ENCODE measurements at regions not wholly inside any gene's neighbourhood (a gene's known extent, or its start where the extent isn't known, plus 50 kb on each side); places are given as distances from the start of the nearest gene placed in this dataset.
"Not testable (repeated sequence)": the region's sequence is repeated elsewhere in the genome, so short reads cannot be mapped to it uniquely, and the experiment has no call there.

DNA sequence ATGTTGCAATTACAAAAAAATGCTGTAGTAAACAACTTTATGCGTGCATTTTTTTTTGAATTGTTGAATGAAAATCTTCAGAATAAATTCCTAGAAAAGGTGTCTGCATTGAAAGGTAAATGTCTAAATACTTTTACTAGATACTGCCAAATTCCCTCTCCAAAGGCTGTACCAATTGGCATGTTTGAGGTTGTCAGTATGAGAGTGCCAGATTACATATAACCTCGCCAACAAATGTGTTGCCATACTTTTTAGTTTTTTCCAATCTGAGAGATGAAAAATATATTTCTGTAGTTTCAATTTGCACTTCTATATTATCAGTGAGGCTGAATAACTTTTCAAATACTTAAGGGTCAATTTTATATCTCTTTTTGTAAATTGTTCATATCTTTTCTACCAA lies 261.5 kb upstream of the TARS1 start:
- intact Hi-C loops (cut with DNase I): no loop called here
- no peak for DNase-seq

DNA sequence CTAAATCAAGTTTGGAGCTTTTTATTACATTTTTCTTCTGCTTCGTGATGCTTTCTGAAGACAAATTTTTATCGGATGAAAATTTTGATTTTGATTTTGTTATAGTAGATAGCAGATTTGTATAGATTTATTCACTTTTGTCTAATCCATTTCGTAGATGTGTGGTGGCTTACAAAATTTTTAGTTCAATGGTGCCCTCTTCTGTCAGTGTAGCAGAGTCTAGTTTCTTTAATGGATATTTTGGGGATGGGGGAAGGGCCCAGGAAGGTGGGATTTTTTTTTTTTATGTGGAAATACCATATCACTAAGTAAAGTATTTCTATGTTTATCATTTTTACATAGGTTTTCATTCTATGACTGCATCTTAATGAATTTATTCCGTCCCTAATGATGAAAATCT lies 259.9 kb upstream of the TARS1 start:
- DNase-seq: no peak
- intact Hi-C loops (cut with DNase I): no loop called here

- no peak for DNase-seq
- intact Hi-C loops (cut with DNase I): no loop called here
Measured at GRCh38 chr5:33182986-33183385, 257.8 kb upstream of the TARS1 start.

DNA sequence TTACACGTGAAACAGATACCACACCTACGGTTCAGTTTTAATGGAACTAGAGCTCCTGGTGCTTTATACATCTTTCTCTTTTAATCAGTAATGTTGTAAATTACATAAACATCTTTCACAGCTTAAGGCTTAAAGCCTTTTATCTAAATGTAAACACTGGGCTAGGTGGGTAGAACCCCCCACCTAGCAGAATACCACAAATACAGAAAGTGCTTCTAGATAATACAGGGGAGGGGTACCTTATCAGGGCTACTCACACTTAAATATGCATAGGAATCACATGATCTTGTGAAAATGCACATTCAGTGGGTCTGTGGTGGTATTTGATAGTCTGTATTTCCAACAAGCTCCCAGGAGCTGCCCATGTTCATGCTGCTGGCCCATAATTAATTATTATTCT lies 256.4 kb upstream of the TARS1 start:
- intact Hi-C loops (cut with DNase I): no loop called here
- DNase-seq: no peak

GRCh38 chr5:33188089-33188488 lies 252.7 kb upstream of the TARS1 start:
- intact Hi-C loops (cut with DNase I): no loop called here
- DNase-seq: no peak

DNA sequence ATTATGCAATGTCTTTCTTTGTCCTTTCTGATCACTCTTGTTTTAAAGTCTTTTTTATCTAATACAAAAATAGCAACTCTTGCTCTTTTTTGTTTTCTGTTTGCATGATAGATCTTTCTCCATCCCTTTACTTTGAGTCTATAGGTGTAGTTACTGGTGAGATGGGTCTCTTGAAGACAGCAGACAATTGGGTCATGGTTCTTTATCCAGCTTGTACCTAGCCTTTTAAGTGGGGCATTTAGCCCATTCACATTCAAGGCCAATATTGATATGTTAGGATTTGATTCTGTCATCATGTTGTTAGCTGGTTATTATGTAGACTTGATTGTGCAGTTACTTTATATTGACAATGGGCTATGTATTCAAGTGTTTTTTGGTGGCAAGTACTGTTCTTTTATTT lies 245.9 kb upstream of the TARS1 start:
- no peak for DNase-seq
- intact Hi-C loops (cut with DNase I): no loop called here

GRCh38 chr5:33195431-33196165 lies 245.2 kb upstream of the TARS1 start:
- DNase-seq: no peak
- intact Hi-C loops (cut with DNase I): no loop called here

DNA sequence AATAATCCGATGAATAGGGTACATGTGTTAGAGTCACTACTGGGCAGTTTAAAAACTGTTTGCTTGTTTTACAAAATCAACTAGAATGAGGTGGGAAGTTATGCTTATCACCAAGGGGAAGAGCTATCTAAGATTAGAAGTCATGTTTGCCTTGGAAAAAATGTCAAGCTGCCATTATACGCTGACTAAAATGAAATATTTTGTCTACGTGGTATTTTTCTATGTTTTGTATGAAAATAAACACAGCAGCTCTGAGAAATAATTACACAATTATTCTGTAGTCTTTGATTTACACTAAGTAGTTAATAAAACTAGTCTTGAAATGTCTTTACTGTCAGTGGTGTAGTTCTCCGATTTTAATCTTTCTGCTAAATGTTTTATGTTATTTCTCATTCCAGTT lies 241.9 kb upstream of the TARS1 start:
- intact Hi-C loops (cut with DNase I): no loop called here
- DNase-seq: no peak

- DNase-seq: no peak
- intact Hi-C loops (cut with DNase I): no loop called here
Measured at GRCh38 chr5:33203931-33204330, 236.8 kb upstream of the TARS1 start.

DNA sequence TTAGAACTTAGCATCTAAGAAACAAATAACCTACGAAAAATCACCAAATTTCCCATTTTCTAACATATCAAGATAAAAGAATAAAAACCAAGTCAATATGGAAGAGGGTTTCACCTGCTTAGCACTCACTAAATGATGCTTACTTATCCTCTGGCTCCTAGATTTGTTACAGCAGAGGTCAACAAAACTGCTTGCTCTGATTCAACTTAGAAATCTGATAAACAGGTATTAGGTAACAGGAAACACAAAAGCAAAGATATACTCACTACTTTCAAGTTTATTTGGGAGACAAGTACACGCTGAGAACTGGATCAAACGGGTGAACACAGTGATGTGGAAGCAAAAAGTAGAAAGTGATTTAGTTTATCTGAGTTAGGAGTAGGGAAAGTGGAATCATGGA lies 235.7 kb upstream of the TARS1 start:
- intact Hi-C loops (cut with DNase I): no loop called here
- DNase-seq: no peak

- intact Hi-C loops (cut with DNase I): no loop called here
- no peak for DNase-seq
Measured at GRCh38 chr5:33205727-33206410, 234.9 kb upstream of the TARS1 start.

GRCh38 chr5:33206962-33207506 lies 233.7 kb upstream of the TARS1 start:
- intact Hi-C loops (cut with DNase I): no loop called here
- DNase-seq: no peak

DNA sequence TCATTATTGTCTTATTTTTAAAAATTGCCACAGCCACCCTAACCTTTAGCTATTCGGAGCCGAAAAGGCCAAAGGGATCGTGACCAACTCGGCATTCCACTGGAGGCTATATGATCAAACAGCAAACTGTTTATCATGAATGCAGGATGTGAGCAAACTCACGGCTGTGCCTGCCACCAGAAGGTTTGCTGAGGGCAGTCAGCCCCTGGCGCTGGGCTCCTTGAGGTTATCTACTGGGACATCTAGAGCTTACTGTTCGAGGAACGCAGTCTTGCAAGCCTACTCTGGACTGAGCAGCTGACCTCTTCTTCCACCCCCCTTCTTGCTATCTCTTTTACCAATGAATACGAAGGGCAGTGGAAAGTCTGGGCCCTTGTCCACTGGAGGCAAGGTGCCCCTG lies 231.5 kb upstream of the TARS1 start:
- intact Hi-C loops (cut with DNase I): no loop called here

DNA sequence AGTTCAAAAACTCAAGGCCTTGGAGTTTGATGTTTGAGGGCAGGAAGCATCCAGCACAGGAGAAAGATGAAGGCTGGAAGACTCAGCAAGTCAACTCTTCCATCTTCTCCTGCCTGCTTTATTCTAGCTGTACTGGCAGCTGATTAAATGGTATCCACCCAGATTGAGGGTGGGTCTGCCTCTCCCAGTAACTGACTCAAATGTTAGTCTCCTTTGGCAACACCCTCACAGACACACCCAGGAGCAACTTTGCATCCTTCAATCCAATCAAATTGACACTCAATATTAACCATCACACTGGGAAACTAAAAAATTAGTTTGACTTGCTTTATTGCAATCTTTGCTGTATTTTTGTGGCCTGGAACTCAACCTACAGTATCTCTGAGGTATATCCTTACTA lies 230.5 kb upstream of the TARS1 start:
- DNase-seq; intact Hi-C loops (cut with DNase I): not testable (repeated sequence)

More for the DNA sequence above, 231.5 kb upstream of the TARS1 start:
- no peak for DNase-seq

DNA sequence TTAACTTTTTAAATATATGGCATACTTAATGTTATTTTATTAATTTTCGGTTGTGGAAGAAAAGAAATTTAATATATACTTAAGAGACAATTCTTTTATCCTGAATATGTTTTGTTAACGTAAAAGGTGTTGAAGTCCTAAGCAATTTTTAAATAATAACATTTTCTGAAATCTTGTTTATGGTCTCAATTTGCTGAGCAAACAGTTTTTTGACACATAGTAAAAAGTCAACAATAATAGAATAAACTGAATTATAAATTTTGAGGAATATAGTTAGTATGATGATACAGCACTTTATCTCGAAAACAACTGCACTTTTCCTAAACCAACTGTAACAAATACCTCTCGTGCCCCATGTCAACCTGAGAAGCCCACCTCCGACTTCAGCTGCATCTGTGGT lies 229.8 kb upstream of the TARS1 start:
- no peak for DNase-seq
- intact Hi-C loops (cut with DNase I): no loop called here

- no peak for DNase-seq
- intact Hi-C loops (cut with DNase I): no loop called here
Measured at GRCh38 chr5:33212439-33212838, 228.3 kb upstream of the TARS1 start.

- DNase-seq: no peak
- intact Hi-C loops (cut with DNase I): no loop called here
Measured at GRCh38 chr5:33212900-33213299, 227.9 kb upstream of the TARS1 start.

DNA sequence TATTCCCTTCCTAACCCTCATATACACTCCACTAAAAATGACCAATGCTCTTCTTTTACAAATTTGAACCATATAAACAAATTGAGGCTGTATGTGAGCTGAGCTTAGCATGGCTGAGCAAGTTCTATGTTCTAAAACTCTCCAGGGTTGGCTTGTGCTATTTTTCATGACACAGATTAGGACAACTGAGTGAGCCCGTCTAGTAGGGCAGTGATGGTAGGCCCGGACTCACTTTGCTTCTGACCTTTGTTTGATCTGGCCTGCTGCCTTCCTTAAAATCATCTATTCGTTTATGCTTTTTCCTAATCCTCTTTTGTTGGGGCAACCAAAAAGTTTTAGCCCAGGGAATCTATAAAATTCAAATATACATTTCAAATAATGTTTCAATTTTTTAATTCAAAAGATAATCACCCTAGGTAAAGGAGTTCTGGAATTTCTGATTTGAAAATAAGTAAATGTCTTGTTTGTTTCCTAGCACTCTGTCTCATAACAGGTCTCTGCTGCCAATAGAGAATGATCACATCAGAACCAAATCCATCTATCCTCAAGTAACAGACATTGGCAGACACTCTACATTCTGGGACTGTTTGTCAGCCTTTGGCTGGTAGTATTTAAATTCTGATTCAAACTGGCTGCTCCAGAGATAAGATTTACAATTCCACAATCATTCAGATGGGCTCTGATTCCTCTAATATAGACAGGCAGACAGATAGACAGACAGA lies 217.0 kb upstream of the TARS1 start:
- intact Hi-C loops (cut with DNase I): no loop called here
- no peak for DNase-seq

- intact Hi-C loops (cut with DNase I): no loop called here
- no peak for DNase-seq
Measured at GRCh38 chr5:33224285-33224961, 216.3 kb upstream of the TARS1 start.

- no peak for DNase-seq
- intact Hi-C loops (cut with DNase I): no loop called here
Measured at GRCh38 chr5:33227247-33227646, 213.5 kb upstream of the TARS1 start.

Measured in head of caudate nucleus (tissue), 42 donors.